Endodermal cell (in vitro differentiated cells): ENCODE measurements at regions not wholly inside any gene's neighbourhood (a gene's known extent, or its start where the extent isn't known, plus 50 kb on each side); places are given as distances from the start of the nearest gene placed in this dataset.

Experiments used
- DNase-seq: peaks from one replicate; pipeline ENCODE4 v3.0.0-alpha.2; 2017
- H3K27ac ChIP-seq: 2 replicates; pipeline ENCODE4 v1.5.1; 2013; ENCODE audit warnings: mild to moderate bottlenecking, low read depth, low read length, moderate library complexity
- H3K27me3 ChIP-seq: 2 replicates; pipeline ENCODE4 v1.6.1; 2013; ENCODE audit warnings: mild to moderate bottlenecking, low read length, moderate library complexity; ENCODE audit not compliant: insufficient read depth, control insufficient read depth, poor library complexity, severe bottlenecking
- H3K36me3 ChIP-seq: 2 replicates; pipeline ENCODE4 v1.7.0; 2013; ENCODE audit warnings: mild to moderate bottlenecking, low read length, moderate library complexity; ENCODE audit not compliant: control insufficient read depth, insufficient read depth
- H3K4me1 ChIP-seq: one replicate; pipeline ENCODE4 v1.7.0; 2013; ENCODE audit warnings: low read length; ENCODE audit not compliant: control insufficient read depth, insufficient read depth
- H3K4me3 ChIP-seq: 2 replicates; pipeline ENCODE4 v1.5.1; 2013; ENCODE audit warnings: mild to moderate bottlenecking, low read length, moderate library complexity
- H3K9ac ChIP-seq: 2 replicates; pipeline ENCODE4 v1.6.1; 2013; ENCODE audit warnings: mild to moderate bottlenecking, low read length, moderate library complexity; ENCODE audit not compliant: poor library complexity, severe bottlenecking; ENCODE audit errors: extremely low read depth
- H3K9me3 ChIP-seq: 2 replicates; pipeline ENCODE4 v1.6.1; 2013; ENCODE audit warnings: mild to moderate bottlenecking, low read length, moderate library complexity; ENCODE audit not compliant: control insufficient read depth
- H3K27ac Mint-ChIP-seq: 2 replicates; pipeline ENCODE4 v1.8.0; 2020; ENCODE audit warnings: mixed read lengths
- H3K27me3 Mint-ChIP-seq: 2 replicates; pipeline ENCODE4 v1.8.0; 2021; ENCODE audit warnings: mild to moderate bottlenecking, mixed read lengths; ENCODE audit not compliant: insufficient read depth
- H3K36me3 Mint-ChIP-seq: 2 replicates; pipeline ENCODE4 v1.8.0; 2020; ENCODE audit warnings: low read depth, mixed read lengths
- H3K4me1 Mint-ChIP-seq: 2 replicates; pipeline ENCODE4 v1.8.0; 2020; ENCODE audit warnings: mixed read lengths
- H3K4me3 Mint-ChIP-seq: 2 replicates; pipeline ENCODE4 v1.8.0; 2020; ENCODE audit warnings: mild to moderate bottlenecking, moderate library complexity, mixed read lengths
- H3K9me3 Mint-ChIP-seq: 2 replicates; pipeline ENCODE4 v1.8.0; 2020; ENCODE audit warnings: mild to moderate bottlenecking, mixed read lengths
- CTCF ChIP-seq: fragments of 200-600 bp; sonication (generic); conservative IDR thresholded peaks from 2 replicates; pipeline ENCODE4 v1.5.0; 2021; ENCODE audit warnings: antibody characterized with exemption, mild to moderate bottlenecking
- WGBS, 2 experiments: methylation state at CpG; one replicate each; pipeline versions ENCODE4 v1.1.5 to v1.1.7; 2013; ENCODE audit warnings: missing lambda C conversion rate in 2 of 2, mixed read lengths in 1 of 2; ENCODE audit not compliant: insufficient coverage in 1 of 2, insufficient read length in 1 of 2; 5-methylcytosine and 5-hydroxymethylcytosine counted together

- no peaks in the 10 kb centered on the region for H3K9me3 ChIP-seq
- no peak overlapping the region for H3K27ac Mint-ChIP-seq
- no peak for TF ChIP-seq CTCF
- H3K9me3 Mint-ChIP-seq, result no peaks in the 10 kb centered on the region
- H3K36me3 ChIP-seq, result no peaks in the 10 kb centered on the region
- WGBS, 2 experiments, result 89% methylated on average over 2 of the region's 2 CpGs; no CpG with 5 or more reads in 1 of the 2 experiments
- no peaks in the 10 kb centered on the region for H3K4me1 ChIP-seq
- no peak overlapping the region for H3K27ac ChIP-seq
- H3K4me1 Mint-ChIP-seq, result no peaks in the 10 kb centered on the region
- no peak for DNase-seq
- H3K36me3 Mint-ChIP-seq, result no peaks in the 10 kb centered on the region
- H3K4me3 ChIP-seq, result no peak overlapping the region
- H3K9ac ChIP-seq, result no peak overlapping the region
- H3K27me3 ChIP-seq, result no peaks in the 10 kb centered on the region
- H3K4me3 Mint-ChIP-seq, result no peak overlapping the region
- no peaks in the 10 kb centered on the region for H3K27me3 Mint-ChIP-seq
Measured at GRCh38 chr3:28989646-28990089, 291.2 kb upstream of the RBMS3 start.

- H3K27me3 Mint-ChIP-seq, result no peaks in the 10 kb centered on the region
- H3K27ac Mint-ChIP-seq, result no peak overlapping the region
- H3K9me3 Mint-ChIP-seq, result peaks cover 6% of the 10 kb centered on the region
- Histone ChIP-seq H3K36me3 (no peaks in the 10 kb centered on the region), H3K9me3 (no peaks in the 10 kb centered on the region), H3K27ac (no peak overlapping the region), H3K9ac (no peak overlapping the region), H3K4me3 (no peak overlapping the region), H3K27me3 (no peaks in the 10 kb centered on the region), H3K4me1 (no peaks in the 10 kb centered on the region)
- H3K4me1 Mint-ChIP-seq, result no peaks in the 10 kb centered on the region
- H3K36me3 Mint-ChIP-seq, result no peaks in the 10 kb centered on the region
- no peak for TF ChIP-seq CTCF
- DNase-seq, result no peak
- WGBS, 2 experiments, result 91 to 100% methylated on average over 4 to 6 of the region's 6 CpGs
- H3K4me3 Mint-ChIP-seq, result no peak overlapping the region
Measured at GRCh38 chr3:28994161-28994905, 286.5 kb upstream of the RBMS3 start.

- Histone ChIP-seq H3K4me1 (no peaks in the 10 kb centered on the region), H3K27ac (no peak overlapping the region), H3K36me3 (no peaks in the 10 kb centered on the region), H3K9ac (no peak overlapping the region), H3K4me3 (no peak overlapping the region), H3K9me3 (no peaks in the 10 kb centered on the region), H3K27me3 (no peaks in the 10 kb centered on the region)
- H3K27ac Mint-ChIP-seq, result no peak overlapping the region
- WGBS, 2 experiments, result 93 to 100% methylated on average over 2 to 4 of the region's 4 CpGs
- H3K9me3 Mint-ChIP-seq, result no peaks in the 10 kb centered on the region
- TF ChIP-seq CTCF, result no peak
- no peak overlapping the region for H3K4me3 Mint-ChIP-seq
- no peaks in the 10 kb centered on the region for H3K4me1 Mint-ChIP-seq
- H3K27me3 Mint-ChIP-seq, result no peaks in the 10 kb centered on the region
- H3K36me3 Mint-ChIP-seq, result no peaks in the 10 kb centered on the region
- no peak for DNase-seq
Measured at GRCh38 chr3:29004885-29005599, 275.8 kb upstream of the RBMS3 start.
